ENCODE measurements at regions not wholly inside any gene's neighbourhood (a gene's known extent, or its start where the extent isn't known, plus 50 kb on each side); places are given as distances from the start of the nearest gene placed in this dataset.

DNA sequence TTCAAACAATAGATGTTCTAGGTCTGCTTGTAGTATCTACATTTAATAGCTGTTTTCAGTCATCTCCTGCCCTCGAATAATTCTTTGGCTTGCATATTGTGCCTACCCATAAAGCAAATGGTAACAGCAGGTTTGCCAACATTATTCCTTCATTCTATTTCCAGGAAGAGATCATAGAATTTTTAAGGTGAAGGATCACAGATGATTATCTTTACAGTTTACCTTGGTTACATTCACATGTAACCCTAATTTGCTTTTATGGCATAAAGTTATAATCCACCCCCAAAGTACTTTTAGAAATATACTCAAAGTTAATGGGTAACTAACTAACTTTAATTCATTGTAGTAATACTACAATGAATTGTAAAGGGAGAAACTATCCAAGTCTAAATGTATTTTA, 315.5 kb downstream of the NSUN3 start:
- TF ChIP-seq, protein P1, sequence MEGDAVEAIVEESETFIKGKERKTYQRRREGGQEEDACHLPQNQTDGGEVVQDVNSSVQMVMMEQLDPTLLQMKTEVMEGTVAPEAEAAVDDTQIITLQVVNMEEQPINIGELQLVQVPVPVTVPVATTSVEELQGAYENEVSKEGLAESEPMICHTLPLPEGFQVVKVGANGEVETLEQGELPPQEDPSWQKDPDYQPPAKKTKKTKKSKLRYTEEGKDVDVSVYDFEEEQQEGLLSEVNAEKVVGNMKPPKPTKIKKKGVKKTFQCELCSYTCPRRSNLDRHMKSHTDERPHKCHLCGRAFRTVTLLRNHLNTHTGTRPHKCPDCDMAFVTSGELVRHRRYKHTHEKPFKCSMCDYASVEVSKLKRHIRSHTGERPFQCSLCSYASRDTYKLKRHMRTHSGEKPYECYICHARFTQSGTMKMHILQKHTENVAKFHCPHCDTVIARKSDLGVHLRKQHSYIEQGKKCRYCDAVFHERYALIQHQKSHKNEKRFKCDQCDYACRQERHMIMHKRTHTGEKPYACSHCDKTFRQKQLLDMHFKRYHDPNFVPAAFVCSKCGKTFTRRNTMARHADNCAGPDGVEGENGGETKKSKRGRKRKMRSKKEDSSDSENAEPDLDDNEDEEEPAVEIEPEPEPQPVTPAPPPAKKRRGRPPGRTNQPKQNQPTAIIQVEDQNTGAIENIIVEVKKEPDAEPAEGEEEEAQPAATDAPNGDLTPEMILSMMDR (IDR thresholded peaks at IDR 0.05): no peak
- TF ChIP-seq EP300 (IDR thresholded peaks at IDR 0.05) (no peak), POLR2AphosphoS5 (IDR thresholded peaks at IDR 0.05) (no peak)
